Activated CD4-positive, alpha-beta memory T cell treated with anti-CD3 and anti-CD28 coated beads for 36 hours (primary cell): ENCODE measurements at regions not wholly inside any gene's neighbourhood (a gene's known extent, or its start where the extent isn't known, plus 50 kb on each side); places are given as distances from the start of the nearest gene placed in this dataset.

Source experiments
- CTCF ChIA-PET: fragments of 350-600 bp; sonication (Branson Sonifier 250); formaldehyde crosslinking; loops from one replicate; lab custom pipeline; 2021; ENCODE audit warnings: antibody characterized with exemption, inconsistent platforms; lab: Charles Lee
- POLR2A ChIA-PET: fragments of 350-600 bp; sonication (Branson Sonifier 250); formaldehyde crosslinking; loops from one replicate; lab custom pipeline; 2021; ENCODE audit warnings: antibody characterized with exemption; lab: Charles Lee
- DNase-seq: peaks from one replicate; pipeline ENCODE4 v3.0.0-alpha.2; 2020
- H3K27ac Mint-ChIP-seq: one replicate; pipeline ENCODE4 v1.8.0; 2021; ENCODE audit warnings: mixed read lengths
- H3K27me3 Mint-ChIP-seq: one replicate; pipeline ENCODE4 v1.8.0; 2021; ENCODE audit warnings: mixed read lengths
- H3K36me3 Mint-ChIP-seq: one replicate; pipeline ENCODE4 v1.8.0; 2021; ENCODE audit warnings: mixed read lengths
- H3K4me1 Mint-ChIP-seq: one replicate; pipeline ENCODE4 v1.8.0; 2021; ENCODE audit warnings: low read depth, mixed read lengths
- H3K4me3 Mint-ChIP-seq: one replicate; pipeline ENCODE4 v1.8.0; 2021; ENCODE audit warnings: mild to moderate bottlenecking, mixed read lengths
- H3K9me3 Mint-ChIP-seq: one replicate; pipeline ENCODE4 v1.8.0; 2021; ENCODE audit warnings: mixed read lengths
- intact Hi-C: fragments of 100-400 bp; cut with micrococcal nuclease; formaldehyde crosslinking; loops from one replicate; pipeline ENCODE4 v1.15.1; 2023

- POLR2A ChIA-PET, result no interaction called here
- H3K27ac Mint-ChIP-seq, result no peak overlapping the region
- H3K4me3 Mint-ChIP-seq, result no peak overlapping the region
- no peak for DNase-seq
- H3K4me1 Mint-ChIP-seq, result no peaks in the 10 kb centered on the region
- no peaks in the 10 kb centered on the region for H3K27me3 Mint-ChIP-seq
- intact Hi-C loops, result no loop called here
- CTCF ChIA-PET, result no interaction called here
- H3K36me3 Mint-ChIP-seq, result no peaks in the 10 kb centered on the region
- peaks cover 3% of the 10 kb centered on the region for H3K9me3 Mint-ChIP-seq
Measured at GRCh38 chr5:23007236-23007635, 154.1 kb upstream of the CDH12 start.

- intact Hi-C loops, result no loop called here
Measured at GRCh38 chr5:23001120-23001519, 148.0 kb upstream of the CDH12 start.

DNA sequence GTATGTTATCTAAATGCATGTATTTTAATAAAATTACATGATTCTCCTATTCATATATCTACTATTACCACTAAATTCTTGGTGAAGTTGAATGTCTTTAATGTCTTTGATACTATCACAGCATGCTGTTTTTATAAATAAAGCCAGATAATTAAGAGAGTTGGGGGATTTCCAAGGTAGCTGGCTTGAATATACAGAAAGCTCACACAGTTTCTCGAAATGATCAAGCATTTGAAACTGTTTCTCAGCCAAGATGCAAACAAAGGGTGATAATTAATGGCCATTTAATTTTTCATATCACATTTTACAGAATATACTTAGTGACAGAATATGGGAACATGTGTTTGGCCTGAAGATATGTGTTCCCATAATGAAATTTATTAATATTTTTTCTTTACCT lies 145.6 kb upstream of the CDH12 start:
- intact Hi-C loops, result no loop called here
- Mint-ChIP-seq H3K27ac (no peak overlapping the region), H3K36me3 (no peaks in the 10 kb centered on the region), H3K4me1 (no peaks in the 10 kb centered on the region), H3K27me3 (no peaks in the 10 kb centered on the region), H3K4me3 (no peak overlapping the region), H3K9me3 (peaks cover 5% of the 10 kb centered on the region)
- ChIA-PET CTCF (no interaction called here), POLR2A (no interaction called here)
- no peak for DNase-seq

More at GRCh38 chr5:23001120-23001519, 148.0 kb upstream of the CDH12 start:
- Mint-ChIP-seq H3K36me3 (no peaks in the 10 kb centered on the region), H3K27me3 (no peaks in the 10 kb centered on the region), H3K4me3 (no peak overlapping the region), H3K27ac (no peak overlapping the region), H3K4me1 (no peaks in the 10 kb centered on the region), H3K9me3 (peaks cover 3% of the 10 kb centered on the region)
- POLR2A ChIA-PET, result no interaction called here
- no peak for DNase-seq
- CTCF ChIA-PET, result no interaction called here

DNA sequence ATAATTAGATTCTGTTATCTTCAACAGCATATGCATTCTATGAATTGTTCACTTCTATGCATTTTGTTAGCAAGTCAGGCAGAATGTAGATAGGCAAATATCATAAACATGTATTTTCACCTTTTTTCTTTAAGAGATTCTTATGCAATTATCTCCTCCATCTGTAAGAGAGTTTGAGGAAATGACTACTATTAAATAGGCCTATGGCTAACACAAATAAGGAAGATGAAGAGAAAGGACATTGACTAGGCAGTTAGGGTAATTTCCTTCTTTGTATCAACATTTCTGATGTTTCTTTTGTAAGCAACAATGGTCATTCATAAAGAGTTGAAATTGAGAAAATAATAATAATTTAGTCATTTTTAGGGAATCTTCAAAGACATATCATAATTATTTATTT lies 145.2 kb upstream of the CDH12 start:
- Mint-ChIP-seq H3K9me3 (peaks cover 2% of the 10 kb centered on the region), H3K36me3 (no peaks in the 10 kb centered on the region), H3K27ac (no peak overlapping the region), H3K4me1 (no peaks in the 10 kb centered on the region), H3K27me3 (no peaks in the 10 kb centered on the region), H3K4me3 (no peak overlapping the region)
- intact Hi-C loops, result no loop called here
- POLR2A ChIA-PET, result no interaction called here
- CTCF ChIA-PET, result no interaction called here
- DNase-seq, result no peak

DNA sequence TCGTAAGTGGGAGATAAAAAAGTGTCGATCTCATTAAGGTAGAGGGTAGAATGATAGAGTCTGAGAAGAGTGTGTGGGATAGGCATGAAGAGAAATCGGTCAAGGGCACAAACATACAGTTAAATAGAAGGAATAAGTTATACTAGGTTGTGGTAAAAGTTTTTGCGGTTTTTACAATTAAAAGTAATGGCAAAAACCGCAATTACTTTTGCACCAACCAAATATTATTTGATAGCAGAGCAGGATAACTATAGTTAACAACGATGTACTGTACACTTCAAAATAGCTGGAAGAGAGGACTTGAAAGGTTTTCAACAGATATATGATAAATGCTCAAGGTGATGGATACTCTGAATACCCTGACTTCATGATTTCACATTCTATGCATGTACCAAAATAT lies 135.8 kb upstream of the CDH12 start:
- H3K27me3 Mint-ChIP-seq, result no peaks in the 10 kb centered on the region
- no peaks in the 10 kb centered on the region for H3K4me1 Mint-ChIP-seq
- CTCF ChIA-PET, result no interaction called here
- H3K9me3 Mint-ChIP-seq, result peaks cover 12% of the 10 kb centered on the region
- DNase-seq, result no peak
- H3K4me3 Mint-ChIP-seq, result no peak overlapping the region
- intact Hi-C loops, result no loop called here
- H3K27ac Mint-ChIP-seq, result no peak overlapping the region
- no peaks in the 10 kb centered on the region for H3K36me3 Mint-ChIP-seq
- POLR2A ChIA-PET, result no interaction called here

- intact Hi-C loops, result no loop called here
- no peak overlapping the region for H3K27ac Mint-ChIP-seq
- H3K27me3 Mint-ChIP-seq, result no peaks in the 10 kb centered on the region
- H3K4me1 Mint-ChIP-seq, result no peaks in the 10 kb centered on the region
- H3K9me3 Mint-ChIP-seq, result peaks cover 8% of the 10 kb centered on the region
- no peak overlapping the region for H3K4me3 Mint-ChIP-seq
- no peaks in the 10 kb centered on the region for H3K36me3 Mint-ChIP-seq
- ChIA-PET POLR2A (no interaction called here), CTCF (no interaction called here)
- no peak for DNase-seq
Measured at GRCh38 chr5:22986281-22986680, 133.1 kb upstream of the CDH12 start.

- Mint-ChIP-seq H3K4me1 (no peaks in the 10 kb centered on the region), H3K27me3 (no peaks in the 10 kb centered on the region), H3K4me3 (no peak overlapping the region), H3K9me3 (peaks cover 7% of the 10 kb centered on the region), H3K27ac (no peak overlapping the region), H3K36me3 (no peaks in the 10 kb centered on the region)
- no peak for DNase-seq
- ChIA-PET POLR2A (no interaction called here), CTCF (no interaction called here)
- intact Hi-C loops, result no loop called here
Measured at GRCh38 chr5:22985446-22985845, 132.3 kb upstream of the CDH12 start.

GRCh38 chr5:22970956-22971618 lies 117.9 kb upstream of the CDH12 start:
- Mint-ChIP-seq H3K9me3 (peaks cover 32% of the 10 kb centered on the region), H3K4me3 (no peak overlapping the region), H3K4me1 (no peaks in the 10 kb centered on the region), H3K27me3 (no peaks in the 10 kb centered on the region), H3K27ac (no peak overlapping the region), H3K36me3 (no peaks in the 10 kb centered on the region)
- intact Hi-C loops, result no loop called here
- POLR2A ChIA-PET, result no interaction called here
- CTCF ChIA-PET, result no interaction called here
- no peak for DNase-seq

DNA sequence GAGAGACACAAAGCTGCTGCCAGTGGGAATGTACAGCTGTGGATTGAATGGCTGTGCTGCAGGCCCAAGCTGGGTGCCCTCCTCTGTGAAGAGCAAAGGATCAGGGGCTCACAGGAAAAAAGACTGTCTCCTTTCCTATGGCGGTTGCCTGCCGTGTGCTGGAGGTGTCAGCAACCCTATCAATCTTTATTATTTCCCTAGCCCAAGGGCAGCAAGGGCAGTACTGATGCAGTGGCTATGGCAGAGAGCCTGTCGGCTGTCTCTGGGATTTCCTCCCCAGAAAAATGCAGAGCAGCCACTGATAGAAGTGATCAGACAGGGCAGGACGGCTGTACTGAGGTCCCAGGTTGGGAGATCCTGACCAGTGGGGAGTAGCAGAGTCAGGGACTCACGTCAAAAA lies 117.3 kb upstream of the CDH12 start:
- ChIA-PET POLR2A (no interaction called here), CTCF (no interaction called here)
- no peak overlapping the region for H3K4me3 Mint-ChIP-seq
- H3K9me3 Mint-ChIP-seq, result peaks cover 32% of the 10 kb centered on the region
- DNase-seq, result no peak
- H3K36me3 Mint-ChIP-seq, result no peaks in the 10 kb centered on the region
- intact Hi-C loops, result no loop called here
- H3K4me1 Mint-ChIP-seq, result no peaks in the 10 kb centered on the region
- no peak overlapping the region for H3K27ac Mint-ChIP-seq
- H3K27me3 Mint-ChIP-seq, result no peaks in the 10 kb centered on the region

GRCh38 chr5:22968386-22968785 lies 115.2 kb upstream of the CDH12 start:
- no peak for DNase-seq
- no peak overlapping the region for H3K4me3 Mint-ChIP-seq
- H3K9me3 Mint-ChIP-seq, result peaks cover 46% of the 10 kb centered on the region
- POLR2A ChIA-PET, result no interaction called here
- intact Hi-C loops, result no loop called here
- H3K27me3 Mint-ChIP-seq, result no peaks in the 10 kb centered on the region
- H3K4me1 Mint-ChIP-seq, result no peaks in the 10 kb centered on the region
- no peak overlapping the region for H3K27ac Mint-ChIP-seq
- CTCF ChIA-PET, result no interaction called here
- no peaks in the 10 kb centered on the region for H3K36me3 Mint-ChIP-seq

DNA sequence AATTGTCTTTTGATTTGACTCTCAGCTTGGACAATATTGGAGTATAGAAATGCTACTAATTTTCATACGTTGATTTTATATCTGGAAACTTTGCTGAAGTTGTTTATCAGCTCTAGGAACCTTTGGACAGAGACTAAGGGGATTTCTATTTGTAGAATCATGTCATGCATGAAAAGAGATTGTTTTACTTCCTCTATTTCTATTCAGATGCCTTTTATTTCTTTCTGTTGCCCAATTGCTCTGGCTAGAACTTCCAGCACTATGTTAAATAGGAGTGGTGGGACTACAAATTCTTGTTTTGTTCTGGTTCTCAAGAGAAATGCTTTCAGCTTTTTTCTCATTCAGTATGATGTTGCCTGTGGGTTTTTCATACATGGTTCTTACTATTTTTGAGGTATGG lies 112.8 kb upstream of the CDH12 start:
- H3K27me3 Mint-ChIP-seq, result no peaks in the 10 kb centered on the region
- CTCF ChIA-PET, result no interaction called here
- POLR2A ChIA-PET, result no interaction called here
- H3K4me3 Mint-ChIP-seq, result no peak overlapping the region
- H3K9me3 Mint-ChIP-seq, result peaks cover 45% of the 10 kb centered on the region
- no peak overlapping the region for H3K27ac Mint-ChIP-seq
- DNase-seq, result no peak
- intact Hi-C loops, result no loop called here
- no peaks in the 10 kb centered on the region for H3K36me3 Mint-ChIP-seq
- H3K4me1 Mint-ChIP-seq, result no peaks in the 10 kb centered on the region

DNA sequence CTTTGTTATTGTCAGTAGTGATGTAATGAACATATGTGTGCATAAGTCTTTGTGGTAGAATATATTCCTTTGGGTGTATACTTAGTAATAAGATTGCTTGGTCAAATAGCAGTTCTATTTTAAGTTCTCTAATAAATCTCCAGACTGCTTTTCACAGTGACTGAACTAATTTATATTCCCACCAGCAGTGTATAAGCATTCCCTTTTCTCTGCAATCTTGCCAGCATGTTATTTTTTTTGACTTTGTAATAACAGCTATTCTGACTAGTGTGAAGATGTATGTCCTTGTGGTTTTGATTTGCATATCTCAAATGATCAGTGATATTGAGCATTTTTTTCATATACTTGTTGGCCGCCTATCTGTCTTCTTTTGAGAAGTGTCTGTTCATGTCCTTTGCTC lies 111.5 kb upstream of the CDH12 start:
- ChIA-PET CTCF (no interaction called here), POLR2A (no interaction called here)
- no peak for DNase-seq
- intact Hi-C loops, result no loop called here
- Mint-ChIP-seq H3K4me3 (no peak overlapping the region), H3K27ac (no peak overlapping the region), H3K9me3 (peaks cover 43% of the 10 kb centered on the region), H3K4me1 (no peaks in the 10 kb centered on the region), H3K27me3 (no peaks in the 10 kb centered on the region), H3K36me3 (no peaks in the 10 kb centered on the region)

- no peak overlapping the region for H3K4me3 Mint-ChIP-seq
- no peak overlapping the region for H3K27ac Mint-ChIP-seq
- POLR2A ChIA-PET, result no interaction called here
- intact Hi-C loops, result no loop called here
- no peaks in the 10 kb centered on the region for H3K36me3 Mint-ChIP-seq
- CTCF ChIA-PET, result no interaction called here
- no peaks in the 10 kb centered on the region for H3K4me1 Mint-ChIP-seq
- DNase-seq, result no peak
- H3K9me3 Mint-ChIP-seq, result peaks cover 8% of the 10 kb centered on the region
- H3K27me3 Mint-ChIP-seq, result no peaks in the 10 kb centered on the region
Measured at GRCh38 chr5:22958462-22959262, 105.5 kb upstream of the CDH12 start.
